ENCODE measurements at regions not wholly inside any gene's neighbourhood (a gene's known extent, or its start where the extent isn't known, plus 50 kb on each side); places are given as distances from the start of the nearest gene placed in this dataset.

GRCh38 chr7:116311259-116311658 is 100.9 kb downstream of the TES start:
- TF ChIP-seq CTCF (IDR thresholded peaks at IDR 0.05) (no peak), ZFX (IDR thresholded peaks at IDR 0.05; ENCODE audit: borderline replicate concordance) (no peak)
